Right ventricle myocardium inferior (tissue), 1 donor: ENCODE measurements at regions not wholly inside any gene's neighbourhood (a gene's known extent, or its start where the extent isn't known, plus 50 kb on each side); places are given as distances from the start of the nearest gene placed in this dataset.

Experiments used
- ATAC-seq: fragments of 200-7000 bp; cut with Tn5 transposase; one replicate; pipeline ENCODE4 v1.9.1; 2020; ENCODE audit warnings: mild to moderate bottlenecking, moderate library complexity
- DNase-seq: peaks from one replicate; pipeline ENCODE4 v3.0.0; 2021; ENCODE audit errors: missing footprints
- intact Hi-C: fragments of 100-400 bp; cut with DNase I; formaldehyde crosslinking; loops from one replicate; pipeline ENCODE4 v1.11.0; 2022
- donor health status: DM: no; HTN: yes; CAD: no; lungs with severe emphysema.

GRCh38 chr15:35648941-35649340 is 103.0 kb upstream of the DPH6 start:
- no peak for DNase-seq
- intact Hi-C loops = no loop called here
- no peak for ATAC-seq

GRCh38 chr15:35649575-35649974 is 103.6 kb upstream of the DPH6 start:
- DNase-seq = no peak
- intact Hi-C loops = no loop called here

GRCh38 chr15:35654332-35654731 is 108.4 kb upstream of the DPH6 start:
- ATAC-seq (no peak), DNase-seq (no peak)
- intact Hi-C loops = no loop called here

More at GRCh38 chr15:35649575-35649974, 103.6 kb upstream of the DPH6 start:
- no peak for ATAC-seq

GRCh38 chr15:35657679-35658311 is 111.8 kb upstream of the DPH6 start:
- no peak for DNase-seq
- no peak for ATAC-seq
- intact Hi-C loops = no loop called here

- intact Hi-C loops = no loop called here
- ATAC-seq (no peak), DNase-seq (no peak)
Observed at GRCh38 chr15:35663956-35664355, 118.0 kb upstream of the DPH6 start.

GRCh38 chr15:35665896-35666536 is 120.1 kb upstream of the DPH6 start:
- intact Hi-C loops = loop anchor here (1.0 to 5.0 kb wide), 4 partner anchors 24 to 144 kb away; partner anchors contain the start of gene DPH6
- DNase-seq = peak; percentile 61

GRCh38 chr15:35667908-35668307 is 121.9 kb upstream of the DPH6 start:
- no peak for ATAC-seq
- DNase-seq = no peak
- intact Hi-C loops = loop anchor here (2.0 to 5.0 kb wide), 3 partner anchors 34 to 146 kb away; partner anchors contain the start of gene DPH6

More at GRCh38 chr15:35665896-35666536, 120.1 kb upstream of the DPH6 start:
- ATAC-seq = peak; percentile 97

- DNase-seq = no peak
- intact Hi-C loops = loop anchor here (5.0 kb wide), 2 partner anchors 33 to 147 kb away; no protein-coding TSS in a partner anchor
- no peak for ATAC-seq
Observed at GRCh38 chr15:35669021-35669420, 123.1 kb upstream of the DPH6 start.

GRCh38 chr15:35669432-35670045 is 123.6 kb upstream of the DPH6 start:
- ATAC-seq (no peak), DNase-seq (no peak)
- intact Hi-C loops = loop anchor here (5.0 kb wide), 2 partner anchors 33 to 147 kb away; no protein-coding TSS in a partner anchor

- intact Hi-C loops = no loop called here
- ATAC-seq (no peak), DNase-seq (no peak)
Observed at GRCh38 chr15:35671197-35671596, 125.2 kb upstream of the DPH6 start.

- ATAC-seq = no peak
- no peak for DNase-seq
- intact Hi-C loops = no loop called here
Observed at GRCh38 chr15:35671981-35672380, 126.0 kb upstream of the DPH6 start.

GRCh38 chr15:35673093-35673684 is 127.2 kb upstream of the DPH6 start:
- intact Hi-C loops = no loop called here
- no peak for DNase-seq
- peak; percentile 61 for ATAC-seq

GRCh38 chr15:35674873-35675781 is 129.2 kb upstream of the DPH6 start:
- intact Hi-C loops = no loop called here

GRCh38 chr15:35678774-35679173 is 132.8 kb upstream of the DPH6 start:
- ATAC-seq = no peak
- intact Hi-C loops = no loop called here

More at GRCh38 chr15:35674873-35675781, 129.2 kb upstream of the DPH6 start:
- ATAC-seq (peak; percentile 36), DNase-seq (no peak)

GRCh38 chr15:35679186-35679585 is 133.2 kb upstream of the DPH6 start:
- intact Hi-C loops = no loop called here
- ATAC-seq (no peak), DNase-seq (no peak)

More at GRCh38 chr15:35678774-35679173, 132.8 kb upstream of the DPH6 start:
- no peak for DNase-seq

GRCh38 chr15:35680951-35681350 is 135.0 kb upstream of the DPH6 start:
- intact Hi-C loops = no loop called here
- no peak for DNase-seq
- ATAC-seq = no peak

- DNase-seq = no peak
- intact Hi-C loops = no loop called here
- ATAC-seq = no peak
Observed at GRCh38 chr15:35686347-35686746, 140.4 kb upstream of the DPH6 start.

- DNase-seq (no peak), ATAC-seq (no peak)
- intact Hi-C loops = no loop called here
Observed at GRCh38 chr15:35689266-35689665, 143.3 kb upstream of the DPH6 start.
